Transverse colon (tissue), 4 donors: ENCODE measurements at regions not wholly inside any gene's neighbourhood (a gene's known extent, or its start where the extent isn't known, plus 50 kb on each side); places are given as distances from the start of the nearest gene placed in this dataset.

Experiments
- DNase-seq: peaks from one replicate; pipeline ENCODE4 v3.0.0-alpha.2; 2019
- H3K27ac ChIP-seq, 4 donors: fragments of 200-600 bp; sonication (generic); 2 replicates each; pipeline ENCODE4 v1.5.1; 2016 to 2018; ENCODE audit warnings: inconsistent platforms in 4 of 4
- H3K27me3 ChIP-seq: fragments of 200-600 bp; sonication (generic); 2 replicates; pipeline ENCODE4 v1.5.1; 2017; ENCODE audit warnings: inconsistent platforms
- H3K36me3 ChIP-seq, 4 donors: fragments of 200-600 bp; sonication (generic); 2 replicates each; pipeline ENCODE4 v1.5.1; 2017 to 2019; ENCODE audit warnings: inconsistent platforms in 4 of 4
- H3K4me1 ChIP-seq, 4 donors: fragments of 200-600 bp; sonication (generic); 2 replicates each; pipeline ENCODE4 v1.5.1; 2017 to 2020; ENCODE audit warnings: inconsistent platforms in 4 of 4
- H3K4me3 ChIP-seq, 4 donors: fragments of 200-600 bp; sonication (generic); 1 replicate in 1 of 4; 2 replicates in 3 of 4; pipeline versions ENCODE4 v1.5.1 to v1.6.1; 2017 to 2019; ENCODE audit warnings: inconsistent platforms in 4 of 4
- H3K9me3 ChIP-seq, 2 donors: fragments of 200-600 bp; sonication (generic); 2 replicates each; pipeline ENCODE4 v1.5.1; 2017 to 2019; ENCODE audit warnings: inconsistent platforms in 2 of 2
- CTCF ChIP-seq, 5 experiments: fragments of 200-600 bp in 3 of 5; fragments of 450-650 bp in 2 of 5; sonication (generic) in 3 of 5; IDR thresholded peaks; 1 replicate in 2 of 5; 2 replicates in 3 of 5; pipeline ENCODE4 v1.5.1; 2016 to 2017; ENCODE audit warnings: antibody characterized with exemption in 5 of 5, inconsistent platforms in 3 of 5, mild to moderate bottlenecking in 2 of 5, moderate library complexity in 1 of 5
- EP300 ChIP-seq: sonication (generic); formaldehyde crosslinking; IDR thresholded peaks from one replicate; pipeline ENCODE4 v1.6.1; 2017; ENCODE audit warnings: antibody characterized with exemption, low read depth
- POLR2A ChIP-seq: fragments of 450-650 bp; IDR thresholded peaks from one replicate; pipeline ENCODE4 v1.6.1; 2016; ENCODE audit warnings: antibody characterized with exemption, mild to moderate bottlenecking, moderate library complexity
- POLR2AphosphoS5 ChIP-seq, 3 donors: sonication (generic); formaldehyde crosslinking; IDR thresholded peaks; one replicate each; pipeline ENCODE4 v1.6.1; 2016; ENCODE audit warnings: antibody characterized with exemption in 3 of 3
- WGBS, 2 donors: methylation state at CpG; one replicate each; pipeline ENCODE4 v1.1.5; 2018; ENCODE audit warnings: low coverage in 1 of 2; 5-methylcytosine and 5-hydroxymethylcytosine counted together
- in situ Hi-C, 4 donors: fragments of 200-750 bp; cut with MboI; loops; one replicate each; pipeline versions ENCODE4 v1.15.0 to v1.15.1; 2017; ENCODE audit warnings: low sequenced_read_pairs in 3 of 4, low pct_ligation_motif_present in 1 of 4, low pct_unique_long_range_greater_than_20kb in 1 of 4
- intact Hi-C: fragments of 100-400 bp; cut with DNase I; formaldehyde crosslinking; loops from one replicate; pipeline ENCODE4 v1.15.1; 2023; ENCODE audit warnings: low total_unique reads

GRCh38 chr5:105947461-105947860 is 1723.3 kb downstream of the EFNA5 start:
- no peaks in the 10 kb centered on the region for H3K36me3 ChIP-seq
- H3K9me3 ChIP-seq = no peaks in the 10 kb centered on the region
- TF ChIP-seq POLR2A (no peak), CTCF (IDR thresholded peaks at IDR 0.05) (no peak), POLR2AphosphoS5 (IDR thresholded peaks at IDR 0.05) (no peak), EP300 (no peak)
- no peak overlapping the region for H3K4me3 ChIP-seq
- in situ Hi-C loops (no loop called here), intact Hi-C loops (no loop called here)
- H3K4me1 ChIP-seq = no peaks in the 10 kb centered on the region
- WGBS, 2 donors = 63 to 83% methylated on average over 2 of the region's 2 CpGs
- H3K27me3 ChIP-seq = no peaks in the 10 kb centered on the region
- no peak overlapping the region for H3K27ac ChIP-seq
- no peak for DNase-seq

- H3K9me3 ChIP-seq = no peaks in the 10 kb centered on the region
- H3K27me3 ChIP-seq = no peaks in the 10 kb centered on the region
- H3K4me1 ChIP-seq = no peaks in the 10 kb centered on the region
- H3K36me3 ChIP-seq = no peaks in the 10 kb centered on the region
- no peak overlapping the region for H3K4me3 ChIP-seq
- intact Hi-C loops = no loop called here
- no peak for DNase-seq
- no peak overlapping the region for H3K27ac ChIP-seq
- no peak for TF ChIP-seq CTCF (IDR thresholded peaks at IDR 0.05)
- no peak for TF ChIP-seq POLR2AphosphoS5 (IDR thresholded peaks at IDR 0.05)
- TF ChIP-seq EP300 = no peak
- TF ChIP-seq POLR2A = no peak
- WGBS, 2 donors = 77 to 80% methylated on average over 4 of the region's 4 CpGs
- in situ Hi-C loops = no loop called here
Observed at GRCh38 chr5:105945203-105945972, 1725.3 kb downstream of the EFNA5 start.

- TF ChIP-seq POLR2A = no peak
- no peak for TF ChIP-seq CTCF (IDR thresholded peaks at IDR 0.05)
- no peak for TF ChIP-seq EP300
- TF ChIP-seq POLR2AphosphoS5 (IDR thresholded peaks at IDR 0.05) = no peak
- H3K4me3 ChIP-seq = no peak overlapping the region
- no peaks in the 10 kb centered on the region for H3K4me1 ChIP-seq
- no peaks in the 10 kb centered on the region for H3K9me3 ChIP-seq
- no peak overlapping the region for H3K27ac ChIP-seq
- no peaks in the 10 kb centered on the region for H3K36me3 ChIP-seq
- intact Hi-C loops = no loop called here
- in situ Hi-C loops = no loop called here
- H3K27me3 ChIP-seq = no peaks in the 10 kb centered on the region
- DNase-seq = no peak
Observed at GRCh38 chr5:105940181-105940580, 1730.6 kb downstream of the EFNA5 start.

- no peak for TF ChIP-seq POLR2A
- TF ChIP-seq CTCF (IDR thresholded peaks at IDR 0.05) = no peak
- no peak for TF ChIP-seq EP300
- no peak for TF ChIP-seq POLR2AphosphoS5 (IDR thresholded peaks at IDR 0.05)
- in situ Hi-C loops = no loop called here
- DNase-seq = no peak
- no peaks in the 10 kb centered on the region for H3K9me3 ChIP-seq
- intact Hi-C loops = no loop called here
- H3K4me1 ChIP-seq = no peaks in the 10 kb centered on the region
- no peak overlapping the region for H3K4me3 ChIP-seq
- H3K27ac ChIP-seq = no peak overlapping the region
- H3K36me3 ChIP-seq = no peaks in the 10 kb centered on the region
- H3K27me3 ChIP-seq = no peaks in the 10 kb centered on the region
Observed at GRCh38 chr5:105934171-105934570, 1736.6 kb downstream of the EFNA5 start.
